B cell (primary cell): ENCODE measurements at regions not wholly inside any gene's neighbourhood (a gene's known extent, or its start where the extent isn't known, plus 50 kb on each side); places are given as distances from the start of the nearest gene placed in this dataset.

Experiments used
- ATAC-seq: fragments of 200-7000 bp; cut with Tn5 transposase; one replicate; pipeline ENCODE4 v1.10.0; 2021; ENCODE audit warnings: low read depth, mild to moderate bottlenecking, moderate number of reproducible peaks, moderate library complexity
- CTCF ChIA-PET: fragments of 350-600 bp; sonication (Branson Sonifier 250); formaldehyde crosslinking; loops from one replicate; lab custom pipeline; 2021; ENCODE audit warnings: antibody characterized with exemption, inconsistent platforms; lab: Charles Lee
- POLR2A ChIA-PET: fragments of 350-600 bp; sonication (Branson Sonifier 250); formaldehyde crosslinking; loops from one replicate; lab custom pipeline; 2021; ENCODE audit warnings: antibody characterized with exemption; lab: Charles Lee
- DNase-seq: peaks from one replicate; pipeline ENCODE4 v3.0.0; 2013
- H2AFZ ChIP-seq: 2 replicates; pipeline ENCODE4 v1.6.1; 2012; ENCODE audit warnings: mild to moderate bottlenecking, low read depth, low read length; ENCODE audit not compliant: insufficient read depth, poor library complexity, severe bottlenecking
- H3K27ac ChIP-seq, 2 donors: 1 replicate in 1 of 2; 2 replicates in 1 of 2; pipeline ENCODE4 v1.5.1; 2012 to 2013; ENCODE audit warnings: low read length in 2 of 2, mild to moderate bottlenecking in 2 of 2, moderate library complexity in 1 of 2
- H3K27me3 ChIP-seq, 4 experiments: fragments of 200-600 bp in 1 of 4; sonication (generic) in 1 of 4; replicated peaks in 1 of 4; 1 replicate in 2 of 4; 2 replicates in 2 of 4; pipeline versions ENCODE4 v1.6.1 to v1.7.0; 2013 to 2016; ENCODE audit warnings: low read length in 3 of 4, mild to moderate bottlenecking in 2 of 4, mixed read lengths in 1 of 4, moderate library complexity in 1 of 4; ENCODE audit not compliant: insufficient read depth in 4 of 4, control insufficient read depth in 3 of 4; ENCODE audit errors: control extremely low read depth in 1 of 4
- H3K36me3 ChIP-seq, 2 experiments: replicated peaks in 1 of 2; 1 replicate in 1 of 2; 2 replicates in 1 of 2; pipeline versions ENCODE4 v1.6.1 to v1.7.1; 2013; ENCODE audit warnings: low read length in 1 of 2; ENCODE audit not compliant: insufficient read depth in 2 of 2, control insufficient read depth in 1 of 2; ENCODE audit errors: control extremely low read depth in 1 of 2, extremely low read depth in 1 of 2
- H3K4me1 ChIP-seq, 2 donors: fragments of 200-600 bp in 1 of 2; sonication (generic) in 1 of 2; 1 replicate in 1 of 2; 2 replicates in 1 of 2; pipeline versions ENCODE4 v1.5.1 to v1.6.1; 2013 to 2017; ENCODE audit warnings: low read length in 2 of 2; ENCODE audit not compliant: control insufficient read depth in 2 of 2, insufficient read depth in 2 of 2
- H3K4me2 ChIP-seq: replicated peaks from 2 replicates; pipeline ENCODE3; 2012; ENCODE audit warnings: mild to moderate bottlenecking, low read depth, low read length; ENCODE audit not compliant: poor library complexity, severe bottlenecking
- H3K4me3 ChIP-seq, 5 experiments: fragments of 200-600 bp in 1 of 5; sonication (generic) in 1 of 5; 1 replicate in 3 of 5; 2 replicates in 2 of 5; pipeline versions ENCODE4 v1.5.1 to v1.7.0; 2011 to 2016; ENCODE audit warnings: low read length in 4 of 5, mild to moderate bottlenecking in 4 of 5, low read depth in 2 of 5, control low read depth in 1 of 5, moderate library complexity in 1 of 5; ENCODE audit not compliant: insufficient read depth in 1 of 5; ENCODE audit errors: control extremely low read depth in 1 of 5, extremely low read depth in 1 of 5
- H3K79me2 ChIP-seq: fragments of 200-600 bp; sonication (generic); one replicate; pipeline ENCODE4 v1.6.0; 2016; ENCODE audit warnings: low read length; ENCODE audit not compliant: control insufficient read depth, insufficient read depth
- H3K9ac ChIP-seq: fragments of 200-600 bp; sonication (generic); 2 replicates; pipeline ENCODE4 v1.6.1; 2017; ENCODE audit warnings: mild to moderate bottlenecking, low read length, moderate library complexity
- H3K9me3 ChIP-seq, 3 donors: one replicate each; pipeline versions ENCODE4 v1.6.1 to v1.7.1; 2013; ENCODE audit warnings: low read length in 2 of 3; ENCODE audit not compliant: control insufficient read depth in 2 of 3, insufficient read depth in 1 of 3; ENCODE audit errors: control extremely low read depth in 1 of 3
- H4K20me1 ChIP-seq: 2 replicates; pipeline ENCODE4 v1.6.0; 2012; ENCODE audit warnings: mild to moderate bottlenecking, low read length; ENCODE audit not compliant: insufficient read depth, control insufficient read depth, poor library complexity, severe bottlenecking
- H3K27ac Mint-ChIP-seq: one replicate; pipeline ENCODE4 v1.8.0; 2021; ENCODE audit warnings: mixed read lengths
- H3K27me3 Mint-ChIP-seq: one replicate; pipeline ENCODE4 v1.8.0; 2021; ENCODE audit warnings: mixed read lengths
- H3K4me1 Mint-ChIP-seq: one replicate; pipeline ENCODE4 v1.8.0; 2021; ENCODE audit warnings: mixed read lengths
- H3K4me3 Mint-ChIP-seq: one replicate; pipeline ENCODE4 v1.8.0; 2021; ENCODE audit warnings: mixed read lengths
- H3K9me3 Mint-ChIP-seq: one replicate; pipeline ENCODE4 v1.8.0; 2022; ENCODE audit warnings: mixed read lengths; ENCODE audit not compliant: insufficient read depth
- CTCF ChIP-seq: fragments of 200-600 bp; IDR thresholded peaks from one replicate; pipeline ENCODE4 v1.8.0; 2022; ENCODE audit warnings: antibody characterized with exemption, mild to moderate bottlenecking
- EZH2 ChIP-seq: IDR thresholded peaks from 2 replicates; pipeline ENCODE4 v1.6.1; 2012; ENCODE audit warnings: borderline replicate concordance, low read depth, mild to moderate bottlenecking, moderate library complexity, low read length; ENCODE audit not compliant: insufficient read depth, poor library complexity, severe bottlenecking
- WGBS: methylation state at CpG from one replicate; pipeline ENCODE4 v1.1.5; 2013; ENCODE audit warnings: missing lambda C conversion rate; ENCODE audit not compliant: insufficient coverage; 5-methylcytosine and 5-hydroxymethylcytosine counted together
- intact Hi-C: fragments of 100-400 bp; cut with micrococcal nuclease; formaldehyde crosslinking; loops from one replicate; pipeline ENCODE4 v1.10.0; 2022

DNA sequence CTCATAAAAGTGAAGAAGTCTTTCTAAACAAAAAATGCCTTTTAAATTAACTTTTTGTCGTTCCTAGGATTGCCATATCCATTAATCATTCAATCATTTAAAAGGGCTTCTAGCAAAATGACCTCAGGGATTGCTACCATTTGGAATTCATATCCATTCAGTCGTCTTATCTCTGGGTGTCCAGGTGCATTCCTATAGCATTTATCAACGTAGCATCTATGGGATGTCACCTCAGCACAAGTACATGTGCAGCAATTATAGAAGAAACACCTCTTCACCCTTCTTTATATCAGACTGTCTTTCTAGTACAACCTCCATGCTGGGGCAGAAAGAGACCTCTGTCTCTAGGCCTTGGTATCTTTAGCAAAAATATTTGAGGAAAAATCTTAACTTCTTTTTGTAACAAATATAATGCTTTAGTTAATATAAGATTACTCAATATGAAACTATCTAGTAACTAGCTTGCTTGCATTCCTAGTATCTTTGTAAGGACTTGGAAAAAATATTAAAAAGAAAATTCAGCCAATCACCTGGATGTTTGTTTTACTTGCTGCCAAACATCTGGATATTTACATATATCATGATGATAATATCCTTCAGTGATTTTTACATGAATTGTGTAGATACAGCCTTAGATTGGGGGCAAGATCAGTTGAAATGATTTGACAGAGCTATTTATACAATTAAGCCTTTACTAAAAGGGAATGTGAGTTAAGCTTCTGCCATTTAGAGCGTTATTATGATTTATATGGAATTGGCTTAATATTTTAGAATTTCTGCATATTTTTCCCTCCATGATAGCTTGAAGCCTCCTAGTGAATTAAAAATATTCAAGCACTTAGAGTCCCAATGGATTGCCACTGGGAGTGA, 356.8 kb downstream of the HDGFL1 start:
- POLR2A ChIA-PET: no interaction called here
- DNase-seq: no peak
- 77% methylated on average over 3 of the region's 4 CpGs for WGBS
- no peaks in the 10 kb centered on the region for H3K9me3 ChIP-seq
- no peak overlapping the region for H3K4me3 ChIP-seq
- H3K27ac ChIP-seq: no peak overlapping the region
- CTCF ChIA-PET: no interaction called here
- no peaks in the 10 kb centered on the region for H3K79me2 ChIP-seq
- no peak overlapping the region for H3K9ac ChIP-seq
- intact Hi-C loops: no loop called here
- no peak overlapping the region for H3K4me3 Mint-ChIP-seq
- H3K27me3 Mint-ChIP-seq: no peaks in the 10 kb centered on the region
- H4K20me1 ChIP-seq: no peaks in the 10 kb centered on the region
- H2AFZ ChIP-seq: no peak overlapping the region
- H3K4me1 Mint-ChIP-seq: no peaks in the 10 kb centered on the region
- H3K4me1 ChIP-seq: no peaks in the 10 kb centered on the region
- H3K27ac Mint-ChIP-seq: no peak overlapping the region
- H3K36me3 ChIP-seq: no peaks in the 10 kb centered on the region
- ATAC-seq: no peak
- H3K4me2 ChIP-seq: no peak overlapping the region
- no peak for TF ChIP-seq EZH2
- H3K27me3 ChIP-seq: no peaks in the 10 kb centered on the region
- H3K9me3 Mint-ChIP-seq: no peaks in the 10 kb centered on the region

- no peak overlapping the region for H3K9ac ChIP-seq
- H3K79me2 ChIP-seq: no peaks in the 10 kb centered on the region
- no CpG with 5 or more reads among the region's 2 CpGs for WGBS
- POLR2A ChIA-PET: no interaction called here
- CTCF ChIA-PET: no interaction called here
- no peaks in the 10 kb centered on the region for H3K36me3 ChIP-seq
- Mint-ChIP-seq H3K9me3 (no peaks in the 10 kb centered on the region), H3K4me3 (no peak overlapping the region), H3K4me1 (no peaks in the 10 kb centered on the region), H3K27me3 (no peaks in the 10 kb centered on the region), H3K27ac (no peak overlapping the region)
- DNase-seq: no peak
- H3K27ac ChIP-seq: no peak overlapping the region
- ATAC-seq: no peak
- H3K27me3 ChIP-seq: no peaks in the 10 kb centered on the region
- no peaks in the 10 kb centered on the region for H3K4me1 ChIP-seq
- H2AFZ ChIP-seq: no peak overlapping the region
- no peak overlapping the region for H3K4me3 ChIP-seq
- intact Hi-C loops: no loop called here
- TF ChIP-seq CTCF (no peak), EZH2 (no peak)
- H3K9me3 ChIP-seq: no peaks in the 10 kb centered on the region
- H3K4me2 ChIP-seq: no peak overlapping the region
- no peaks in the 10 kb centered on the region for H4K20me1 ChIP-seq
Observed at GRCh38 chr6:22926790-22927354, 357.5 kb downstream of the HDGFL1 start.
